RWPE2 (cell line): ENCODE measurements at regions not wholly inside any gene's neighbourhood (a gene's known extent, or its start where the extent isn't known, plus 50 kb on each side); places are given as distances from the start of the nearest gene placed in this dataset.

Experiments used
- ATAC-seq: fragments of 200-7000 bp; cut with Tn5 transposase; 3 replicates; pipeline ENCODE4 v1.9.1; 2021; ENCODE audit warnings: low read depth
- DNase-seq: peaks from one replicate; pipeline ENCODE4 v3.0.0-alpha.2; 2020; ENCODE audit warnings: low spot score
- H3K27ac ChIP-seq: fragments of 450-650 bp; 2 replicates; pipeline ENCODE4 v1.5.1; 2017; ENCODE audit warnings: mild to moderate bottlenecking; ENCODE audit not compliant: poor library complexity, severe bottlenecking
- H3K27me3 ChIP-seq: fragments of 250-450 bp; sonication (Bioruptor Pico); 2 replicates; pipeline ENCODE4 v1.5.1; 2021; ENCODE audit warnings: mild to moderate bottlenecking, moderate library complexity; ENCODE audit not compliant: insufficient read depth, poor library complexity, severe bottlenecking
- H3K36me3 ChIP-seq: fragments of 250-450 bp; sonication (Bioruptor Pico); 2 replicates; pipeline ENCODE4 v1.5.1; 2020; ENCODE audit warnings: low read depth, mild to moderate bottlenecking, moderate library complexity
- H3K4me1 ChIP-seq: fragments of 250-450 bp; sonication (Bioruptor Pico); 2 replicates; pipeline ENCODE4 v1.5.1; 2021; ENCODE audit warnings: mild to moderate bottlenecking, moderate library complexity; ENCODE audit not compliant: insufficient read depth, poor library complexity, severe bottlenecking
- H3K4me3 ChIP-seq: fragments of 250-450 bp; sonication (Bioruptor Pico); 2 replicates; pipeline ENCODE4 v1.5.1; 2021; ENCODE audit warnings: mild to moderate bottlenecking, moderate library complexity; ENCODE audit not compliant: severe bottlenecking
- H3K9me3 ChIP-seq: fragments of 250-450 bp; sonication (Bioruptor Pico); 2 replicates; pipeline ENCODE4 v1.5.1; 2021; ENCODE audit warnings: mild to moderate bottlenecking, moderate library complexity; ENCODE audit not compliant: severe bottlenecking
- CTCF ChIP-seq: fragments of 450-650 bp; IDR thresholded peaks from one replicate; pipeline ENCODE4 v1.5.1; 2017; ENCODE audit warnings: mild to moderate bottlenecking, moderate library complexity; ENCODE audit not compliant: poor library complexity, severe bottlenecking

- Histone ChIP-seq H3K36me3 (no peaks in the 10 kb centered on the region), H3K4me1 (no peaks in the 10 kb centered on the region), H3K9me3 (no peaks in the 10 kb centered on the region), H3K27ac (no peak overlapping the region), H3K4me3 (no peak overlapping the region), H3K27me3 (no peaks in the 10 kb centered on the region)
- ATAC-seq (no peak), DNase-seq (no peak)
- TF ChIP-seq CTCF: no peak
Measured at GRCh38 chr13:69319656-69320055, 788.0 kb upstream of the ATXN8OS start.

GRCh38 chr13:69315039-69315438 lies 792.6 kb upstream of the ATXN8OS start:
- H3K9me3 ChIP-seq: no peaks in the 10 kb centered on the region
- no peaks in the 10 kb centered on the region for H3K27me3 ChIP-seq
- no peak overlapping the region for H3K4me3 ChIP-seq
- no peaks in the 10 kb centered on the region for H3K36me3 ChIP-seq
- TF ChIP-seq CTCF: no peak
- ATAC-seq (no peak), DNase-seq (no peak)
- no peak overlapping the region for H3K27ac ChIP-seq
- no peaks in the 10 kb centered on the region for H3K4me1 ChIP-seq

GRCh38 chr13:69306766-69307165 lies 800.9 kb upstream of the ATXN8OS start:
- Histone ChIP-seq H3K36me3 (no peaks in the 10 kb centered on the region), H3K27ac (no peak overlapping the region), H3K9me3 (no peaks in the 10 kb centered on the region), H3K4me1 (no peaks in the 10 kb centered on the region), H3K4me3 (no peak overlapping the region), H3K27me3 (no peaks in the 10 kb centered on the region)
- ATAC-seq (no peak), DNase-seq (no peak)
- TF ChIP-seq CTCF: no peak

- no peak for ATAC-seq
- no peak for DNase-seq
- no peaks in the 10 kb centered on the region for H3K27me3 ChIP-seq
- H3K4me3 ChIP-seq: no peak overlapping the region
- H3K27ac ChIP-seq: no peak overlapping the region
- no peaks in the 10 kb centered on the region for H3K36me3 ChIP-seq
- H3K9me3 ChIP-seq: no peaks in the 10 kb centered on the region
- no peak for TF ChIP-seq CTCF
- no peaks in the 10 kb centered on the region for H3K4me1 ChIP-seq
Measured at GRCh38 chr13:69300131-69300530, 807.5 kb upstream of the ATXN8OS start.

GRCh38 chr13:69296130-69296529 lies 811.5 kb upstream of the ATXN8OS start:
- H3K36me3 ChIP-seq: no peaks in the 10 kb centered on the region
- ATAC-seq: no peak
- DNase-seq: no peak
- H3K4me1 ChIP-seq: no peaks in the 10 kb centered on the region
- no peak overlapping the region for H3K27ac ChIP-seq
- no peaks in the 10 kb centered on the region for H3K27me3 ChIP-seq
- H3K9me3 ChIP-seq: no peaks in the 10 kb centered on the region
- TF ChIP-seq CTCF: no peak
- no peak overlapping the region for H3K4me3 ChIP-seq
